Cardiac septum (tissue), 1 donor: ENCODE measurements at regions not wholly inside any gene's neighbourhood (a gene's known extent, or its start where the extent isn't known, plus 50 kb on each side); places are given as distances from the start of the nearest gene placed in this dataset.

Experiments
- DNase-seq: peaks from one replicate; pipeline ENCODE4 v3.0.0-alpha.2; 2020; ENCODE audit warnings: low spot score
- intact Hi-C: fragments of 100-400 bp; cut with DNase I; formaldehyde crosslinking; loops from one replicate; pipeline ENCODE4 v1.14.0; 2022
- donor health status: DM: no; HTN: no; CAD: no.

DNA sequence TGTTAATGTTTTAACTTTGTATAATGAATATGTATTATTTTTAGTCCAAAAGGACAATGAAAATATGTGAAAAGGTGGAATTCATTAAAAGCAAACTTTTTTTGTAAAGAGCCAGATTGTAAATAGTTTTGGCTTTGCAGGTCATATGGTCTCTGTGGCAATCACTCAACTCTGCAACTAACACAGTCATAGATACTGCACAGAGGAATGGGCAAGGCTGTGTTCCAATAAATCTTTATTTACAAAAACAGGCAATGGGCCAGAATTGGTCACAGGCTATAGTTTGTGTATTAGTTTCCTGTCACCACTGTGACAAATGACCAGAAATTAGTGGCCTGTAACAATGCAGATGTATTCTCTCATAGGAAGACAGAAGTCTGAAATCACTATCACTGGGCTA is 125.4 kb upstream of the PTCH1 start:
- DNase-seq = no peak
- intact Hi-C loops = no loop called here

DNA sequence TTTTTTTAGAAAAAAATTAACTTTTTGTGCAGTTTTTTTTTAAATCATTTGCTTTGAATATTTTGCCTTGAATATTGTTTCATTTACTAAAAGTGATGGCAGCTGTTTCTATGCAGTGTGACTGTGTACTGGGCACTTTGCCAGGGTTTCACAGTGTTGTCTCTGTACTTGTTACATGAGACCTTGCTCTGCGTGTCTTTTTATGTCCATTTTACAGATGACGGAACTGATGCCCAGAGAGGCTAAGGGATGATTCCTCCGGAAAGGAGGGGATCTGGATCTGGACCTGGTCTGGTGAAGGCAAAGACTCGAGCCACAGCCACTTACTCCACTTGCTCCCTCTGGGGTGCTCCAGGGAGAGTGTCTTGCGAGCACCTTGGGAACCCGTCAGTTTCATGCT is 124.8 kb upstream of the PTCH1 start:
- intact Hi-C loops = no loop called here
- no peak for DNase-seq

DNA sequence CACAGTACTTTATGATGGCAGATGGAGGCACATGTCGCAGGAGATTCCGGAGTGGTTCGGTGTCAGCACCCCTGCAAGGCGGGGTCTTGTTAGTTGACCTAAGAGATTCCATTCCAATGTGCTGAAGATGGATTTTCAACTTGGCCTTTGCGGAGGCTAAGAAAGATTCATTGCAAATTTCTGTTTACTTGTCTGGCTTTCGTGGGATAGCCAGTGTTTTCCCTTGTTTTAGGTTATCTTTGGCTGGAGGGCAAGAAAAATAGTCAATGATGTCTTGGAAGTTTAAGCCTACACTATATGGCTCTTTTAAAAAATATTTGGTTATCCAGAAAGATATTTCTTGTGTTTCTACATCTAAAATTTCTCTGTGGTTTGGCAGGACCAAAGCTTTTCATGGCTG is 123.6 kb upstream of the PTCH1 start:
- DNase-seq = no peak
- intact Hi-C loops = no loop called here

DNA sequence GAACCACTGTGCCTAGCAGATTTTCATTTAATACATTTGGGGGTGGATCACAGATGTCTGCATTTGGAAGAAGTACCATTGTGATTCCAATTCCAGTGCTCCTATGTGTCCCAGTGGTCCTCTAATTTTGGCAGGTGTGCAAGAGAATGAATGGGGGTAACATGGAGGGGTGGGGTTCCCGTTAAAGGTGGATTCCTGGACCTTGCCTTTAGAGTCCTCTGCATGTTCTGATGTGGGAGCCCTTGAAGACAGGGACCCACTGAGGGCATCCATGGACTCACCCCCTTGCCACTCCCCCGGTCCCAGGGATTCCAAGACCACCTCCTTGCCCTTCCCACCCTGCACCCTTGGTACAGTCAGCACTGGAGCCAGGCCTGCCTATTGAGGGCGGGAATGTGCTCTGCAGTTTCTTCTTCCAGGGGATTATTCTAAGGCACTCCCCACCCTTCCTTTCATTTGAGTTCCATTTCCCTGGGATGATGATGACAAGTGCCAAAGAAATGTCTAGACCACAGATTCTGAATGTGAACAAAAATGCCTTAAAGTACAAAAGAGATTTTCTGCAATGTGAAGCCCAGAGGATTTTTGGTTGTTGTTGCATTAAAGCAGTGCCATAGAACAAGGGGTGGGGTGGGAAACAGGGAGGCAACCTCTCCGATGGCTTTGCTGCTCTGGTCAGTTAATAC is 119.4 kb upstream of the PTCH1 start:
- DNase-seq = no peak
- intact Hi-C loops = no loop called here

- DNase-seq = no peak
- intact Hi-C loops = no loop called here
Observed at GRCh38 chr9:95634536-95634935, 117.8 kb upstream of the PTCH1 start.

GRCh38 chr9:95634114-95634513 is 117.3 kb upstream of the PTCH1 start:
- intact Hi-C loops = no loop called here

DNA sequence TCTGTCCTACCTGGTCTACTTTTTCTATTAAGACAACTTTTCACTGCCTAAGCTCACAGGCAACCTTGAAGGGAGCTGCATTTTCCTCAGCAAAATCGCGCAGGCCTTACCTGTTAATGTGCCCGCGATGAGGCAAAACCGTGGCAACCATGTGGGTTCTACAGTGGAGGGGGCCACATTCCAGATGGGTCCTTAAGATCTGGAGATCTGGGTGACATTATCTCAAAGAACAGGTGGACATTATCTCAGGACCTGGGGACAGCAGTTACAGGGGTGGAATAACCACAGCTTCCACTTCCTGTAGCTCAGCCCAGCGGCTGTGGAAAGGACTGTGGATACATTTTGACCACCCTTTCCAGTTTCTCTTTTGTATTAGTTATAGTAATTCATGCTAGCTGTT is 112.8 kb upstream of the PTCH1 start:
- intact Hi-C loops = no loop called here

More at GRCh38 chr9:95634114-95634513, 117.3 kb upstream of the PTCH1 start:
- DNase-seq = no peak

GRCh38 chr9:95627802-95628201 is 111.0 kb upstream of the PTCH1 start:
- intact Hi-C loops = no loop called here
- no peak for DNase-seq

More for the DNA sequence above, 112.8 kb upstream of the PTCH1 start:
- no peak for DNase-seq

DNA sequence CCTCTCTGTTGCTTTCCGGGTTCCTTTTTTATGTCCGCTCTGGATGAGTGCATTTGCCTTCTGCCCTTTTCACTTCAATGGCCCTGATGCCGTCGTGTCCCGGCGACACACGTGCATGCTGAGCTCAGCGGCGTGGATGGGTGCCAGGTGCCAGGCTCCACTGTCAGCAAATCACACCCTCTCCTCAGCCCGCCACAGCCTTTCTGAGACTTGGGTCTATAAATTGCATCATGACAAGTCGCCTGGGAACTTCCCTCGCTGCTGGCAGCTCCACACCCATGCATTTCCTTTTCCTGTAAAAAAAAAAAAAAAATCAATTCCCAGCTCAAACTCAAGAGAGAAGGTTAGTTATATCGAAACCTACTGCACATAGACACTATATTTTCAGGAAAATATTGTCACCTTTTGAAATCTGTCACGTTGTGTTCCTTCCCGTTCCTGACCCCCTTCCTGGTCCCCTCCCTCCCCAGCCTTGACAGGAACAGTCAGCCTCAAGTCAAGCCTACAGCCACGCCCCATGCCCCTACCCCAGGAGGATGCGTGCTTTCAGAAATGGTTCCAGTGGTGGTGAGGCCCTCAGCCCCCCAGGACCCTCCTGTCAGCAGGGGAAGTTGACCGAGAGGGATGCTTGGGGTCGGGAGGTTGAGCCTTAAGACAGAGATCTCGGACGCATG is 110.3 kb upstream of the PTCH1 start:
- intact Hi-C loops = no loop called here
- no peak for DNase-seq

DNA sequence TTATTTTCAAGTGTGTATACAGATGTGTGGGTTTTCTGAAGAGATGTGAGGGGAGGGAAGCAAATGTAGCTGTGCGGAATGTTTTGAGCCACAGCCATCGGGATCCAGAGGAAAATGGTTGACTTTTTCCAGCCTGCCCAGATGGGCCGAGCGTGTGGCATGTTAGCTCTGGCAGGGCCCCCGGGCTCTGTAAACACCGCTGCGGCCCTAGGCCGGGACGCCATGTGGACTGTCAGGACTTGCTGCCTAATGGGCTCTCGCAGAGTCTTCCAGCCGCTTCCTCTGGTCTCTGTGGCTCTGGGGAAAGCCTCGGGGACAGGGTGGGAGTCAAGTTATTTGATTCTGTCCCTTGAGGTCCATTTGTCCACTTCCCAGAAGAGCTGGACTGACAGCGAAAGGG is 109.6 kb upstream of the PTCH1 start:
- intact Hi-C loops = no loop called here
- DNase-seq = no peak

DNA sequence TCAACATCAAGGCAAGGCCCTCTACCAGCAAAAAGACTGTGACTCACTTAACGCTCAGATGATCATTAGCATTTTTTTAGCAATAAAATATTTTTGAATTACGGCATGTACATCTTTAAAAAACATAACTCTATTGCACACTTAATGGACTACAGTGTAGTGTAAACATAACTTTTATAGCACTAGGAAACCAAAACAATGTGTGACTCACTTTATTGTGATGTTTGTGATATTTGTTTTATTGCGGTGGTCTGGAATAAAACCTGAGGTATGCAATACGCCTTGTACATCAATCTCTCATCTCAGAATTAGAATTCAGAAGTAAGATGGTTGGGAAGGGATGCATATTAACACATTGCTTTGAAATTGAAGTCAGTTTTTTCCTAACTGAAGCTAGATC is 106.9 kb upstream of the PTCH1 start:
- intact Hi-C loops = no loop called here
- no peak for DNase-seq

GRCh38 chr9:95620722-95621121 is 104.0 kb upstream of the PTCH1 start:
- intact Hi-C loops = no loop called here

GRCh38 chr9:95620314-95620713 is 103.5 kb upstream of the PTCH1 start:
- no peak for DNase-seq
- intact Hi-C loops = no loop called here

More at GRCh38 chr9:95620722-95621121, 104.0 kb upstream of the PTCH1 start:
- no peak for DNase-seq

DNA sequence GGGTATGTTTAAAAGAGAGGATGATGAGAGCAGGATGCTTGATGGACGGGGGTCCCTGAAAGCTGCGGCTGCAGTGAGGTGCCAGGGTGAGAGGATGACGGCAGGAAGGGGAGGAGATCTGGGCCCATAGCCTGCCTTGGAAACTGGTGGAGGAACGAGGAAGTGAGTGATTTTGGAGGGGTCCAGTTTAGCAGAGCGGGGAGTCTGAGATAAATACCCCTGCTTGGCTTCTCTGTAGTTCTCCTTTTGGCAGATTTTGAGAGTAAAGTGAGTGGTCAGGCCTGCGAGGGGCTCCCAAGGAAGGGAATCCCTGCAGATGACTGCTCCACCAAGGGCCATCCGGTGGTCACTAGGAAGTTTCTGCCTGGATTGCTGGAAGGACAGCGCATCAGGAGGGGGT is 98.5 kb upstream of the PTCH1 start:
- DNase-seq = no peak

DNA sequence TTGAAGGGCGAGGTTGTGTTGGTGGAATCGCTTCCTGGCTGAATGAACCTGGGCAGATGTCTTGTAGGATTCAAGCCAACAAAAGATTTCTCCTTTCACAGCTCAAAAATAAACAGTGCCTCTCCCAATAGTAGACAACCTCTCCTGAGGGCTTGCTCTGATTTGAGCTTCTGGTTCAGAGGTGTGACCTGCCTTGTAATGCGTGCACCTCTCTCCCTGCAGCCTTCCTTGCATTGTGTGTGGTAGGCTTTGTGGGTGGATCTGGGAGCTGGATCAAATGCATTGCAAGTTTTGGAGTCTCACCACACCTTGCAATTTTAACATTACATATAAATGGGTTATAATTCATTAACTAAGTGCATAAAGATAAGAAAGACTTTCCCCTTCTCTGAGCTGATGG is 96.9 kb upstream of the PTCH1 start:
- DNase-seq = no peak
- intact Hi-C loops = no loop called here

More for the DNA sequence above, 98.5 kb upstream of the PTCH1 start:
- intact Hi-C loops = no loop called here

DNA sequence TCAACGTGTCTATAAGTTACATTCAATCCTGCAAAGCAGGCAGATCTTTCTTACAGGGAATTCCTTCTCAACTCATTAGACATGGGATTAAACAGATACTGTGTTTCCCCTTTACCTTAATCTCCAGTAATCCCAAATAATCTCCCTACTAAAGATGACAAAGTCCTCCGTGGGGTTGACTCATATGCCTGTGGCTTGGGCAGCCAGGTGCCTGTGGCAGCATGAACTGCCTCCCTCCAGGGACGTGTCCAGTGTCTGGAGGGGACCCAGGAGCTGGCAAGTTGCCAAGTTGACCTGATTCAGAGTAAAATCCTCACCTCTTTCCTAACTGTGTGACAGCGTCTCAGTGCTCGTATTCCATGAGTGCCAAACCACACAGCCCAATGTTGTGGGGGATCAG is 94.6 kb upstream of the PTCH1 start:
- no peak for DNase-seq
- intact Hi-C loops = no loop called here

DNA sequence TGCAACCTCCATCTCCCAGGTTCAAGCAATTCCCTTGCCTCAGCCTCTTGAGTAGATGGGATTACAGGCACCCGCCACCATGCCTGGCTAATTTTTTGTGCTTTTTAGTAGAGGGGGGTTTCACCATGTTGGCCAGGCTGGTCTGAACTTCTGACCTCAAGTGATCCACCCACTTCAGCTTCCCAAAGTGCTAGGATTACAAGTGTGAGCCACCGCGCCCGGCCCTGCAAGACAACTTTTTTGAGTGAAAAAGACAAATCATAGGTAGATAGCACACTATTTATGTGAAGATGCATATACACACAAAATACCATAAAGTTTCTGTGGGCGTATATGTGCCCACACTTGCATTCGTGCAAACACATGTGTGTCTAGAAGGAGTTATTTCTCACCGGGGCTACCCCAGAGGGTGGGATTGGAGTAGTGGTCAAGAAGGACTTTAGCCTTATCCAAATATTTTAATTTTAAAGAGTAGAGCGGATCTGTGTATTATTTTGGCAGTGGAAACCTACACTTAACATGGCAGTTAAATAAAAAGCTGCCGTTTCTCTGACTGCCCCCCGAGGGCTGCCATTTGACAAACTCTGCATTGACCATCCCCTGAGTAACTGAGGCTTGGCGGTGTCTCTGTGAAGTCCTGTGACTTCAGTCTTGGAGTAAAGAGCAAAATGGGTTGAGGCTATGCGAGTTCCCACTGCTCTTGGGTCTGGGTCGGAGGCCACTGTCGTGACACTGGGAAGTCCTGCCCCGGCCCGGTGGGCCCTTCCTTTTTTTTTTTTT is 93.4 kb upstream of the PTCH1 start:
- intact Hi-C loops = no loop called here
- DNase-seq = no peak

GRCh38 chr9:95609426-95609825 is 92.7 kb upstream of the PTCH1 start:
- no peak for DNase-seq
- intact Hi-C loops = no loop called here

DNA sequence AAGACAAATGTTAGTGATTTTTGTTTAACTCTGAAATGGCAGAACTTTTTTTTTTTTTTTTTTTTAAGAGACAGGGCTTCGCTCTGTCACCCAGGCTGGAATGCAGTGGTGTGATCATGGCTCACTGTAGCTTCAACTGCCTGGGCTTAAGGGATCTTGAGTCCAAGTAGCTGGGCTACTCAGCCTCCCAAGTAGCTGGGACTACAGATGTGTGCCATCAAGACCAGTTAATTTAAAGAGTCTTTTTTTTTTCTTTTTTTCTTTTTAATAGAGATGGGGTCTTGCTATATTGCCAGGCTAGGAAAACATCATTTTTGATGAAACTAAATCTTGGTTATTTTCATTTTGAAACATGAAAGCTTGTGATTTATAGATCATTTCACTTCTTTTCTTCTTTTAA is 91.6 kb upstream of the PTCH1 start:
- intact Hi-C loops = no loop called here

DNA sequence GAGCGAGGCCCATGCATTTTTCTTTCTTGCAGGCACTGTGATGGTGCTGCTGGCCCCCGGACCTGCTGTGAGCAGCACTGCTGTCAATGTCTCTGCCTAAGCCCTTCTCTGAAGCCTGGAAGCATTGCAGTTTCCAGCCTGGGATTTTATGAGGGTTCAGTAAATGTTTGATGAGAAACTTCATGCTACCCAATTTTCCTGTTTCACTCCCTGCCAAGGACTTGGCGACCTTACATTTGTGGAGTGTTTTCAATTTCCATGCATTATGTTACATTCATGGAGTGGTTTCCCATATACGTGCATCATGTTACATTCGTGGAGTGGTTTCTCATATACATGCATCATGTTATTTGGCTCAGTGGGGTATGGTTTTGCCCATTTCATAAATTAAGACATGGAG is 90.7 kb upstream of the PTCH1 start:
- intact Hi-C loops = no loop called here
- no peak for DNase-seq

More for the DNA sequence above, 91.6 kb upstream of the PTCH1 start:
- DNase-seq = no peak
